Ectodermal cell (in vitro differentiated cells): ENCODE measurements at regions not wholly inside any gene's neighbourhood (a gene's known extent, or its start where the extent isn't known, plus 50 kb on each side); places are given as distances from the start of the nearest gene placed in this dataset.
A peak's percentile ranks its signal among the peaks of the same experiment; 100 is the strongest.

Experiments
- H3K27ac ChIP-seq: 2 replicates; pipeline ENCODE4 v1.7.0; 2013; ENCODE audit warnings: mild to moderate bottlenecking, low read depth, low read length; ENCODE audit not compliant: insufficient read depth, poor library complexity, severe bottlenecking
- H3K27me3 ChIP-seq: 2 replicates; pipeline ENCODE4 v1.7.0; 2013; ENCODE audit warnings: mild to moderate bottlenecking, low read length; ENCODE audit not compliant: insufficient read depth, control insufficient read depth, poor library complexity, severe bottlenecking
- H3K36me3 ChIP-seq: one replicate; pipeline ENCODE4 v1.7.0; 2013; ENCODE audit warnings: low read length; ENCODE audit not compliant: control insufficient read depth, insufficient read depth
- H3K4me1 ChIP-seq: one replicate; pipeline ENCODE4 v1.7.0; 2013; ENCODE audit warnings: low read length; ENCODE audit not compliant: control insufficient read depth, insufficient read depth
- H3K4me3 ChIP-seq: 2 replicates; pipeline ENCODE4 v1.7.0; 2013; ENCODE audit warnings: low read depth, low read length, control low read depth; ENCODE audit not compliant: insufficient read depth
- H3K9me3 ChIP-seq: 2 replicates; pipeline ENCODE4 v1.7.0; 2013; ENCODE audit warnings: mild to moderate bottlenecking, low read length, moderate library complexity; ENCODE audit not compliant: control insufficient read depth
- WGBS, 2 experiments: methylation state at CpG; one replicate each; pipeline ENCODE4 v1.1.7; 2013; ENCODE audit warnings: missing lambda C conversion rate in 2 of 2; 5-methylcytosine and 5-hydroxymethylcytosine counted together

- Histone ChIP-seq H3K9me3 (no peaks in the 10 kb centered on the region), H3K4me3 (no peak overlapping the region), H3K36me3 (peaks cover 3% of the 10 kb centered on the region), H3K4me1 (peaks cover 62% of the 10 kb centered on the region), H3K27me3 (no peaks in the 10 kb centered on the region), H3K27ac (peak overlapping the region; percentile 9)
- WGBS, 2 experiments, result 89 to 93% methylated on average over 17 of the region's 17 CpGs
Measured at GRCh38 chr12:124510301-124510970, 57.0 kb downstream of the NCOR2 start.

- Histone ChIP-seq H3K27ac (peak overlapping the region; percentile 9), H3K4me3 (no peak overlapping the region), H3K36me3 (peaks cover 3% of the 10 kb centered on the region), H3K4me1 (peaks cover 69% of the 10 kb centered on the region), H3K9me3 (no peaks in the 10 kb centered on the region), H3K27me3 (no peaks in the 10 kb centered on the region)
- WGBS, 2 experiments, result 59 to 62% methylated on average over 16 of the region's 16 CpGs
Measured at GRCh38 chr12:124509676-124510300, 57.6 kb downstream of the NCOR2 start.

GRCh38 chr12:124509300-124509675 lies 58.1 kb downstream of the NCOR2 start:
- WGBS, 2 experiments, result 94 to 95% methylated on average over 1 of the region's 1 CpG
- H3K4me1 ChIP-seq, result peaks cover 74% of the 10 kb centered on the region
- H3K36me3 ChIP-seq, result peaks cover 3% of the 10 kb centered on the region
- no peak overlapping the region for H3K27ac ChIP-seq
- H3K4me3 ChIP-seq, result no peak overlapping the region
- no peaks in the 10 kb centered on the region for H3K9me3 ChIP-seq
- H3K27me3 ChIP-seq, result no peaks in the 10 kb centered on the region

- H3K27me3 ChIP-seq, result no peaks in the 10 kb centered on the region
- peaks cover 3% of the 10 kb centered on the region for H3K36me3 ChIP-seq
- no peaks in the 10 kb centered on the region for H3K9me3 ChIP-seq
- no peak overlapping the region for H3K4me3 ChIP-seq
- 88 to 92% methylated on average over 21 of the region's 21 CpGs for WGBS, 2 experiments
- peaks cover 77% of the 10 kb centered on the region for H3K4me1 ChIP-seq
- peak overlapping the region; percentile 65 for H3K27ac ChIP-seq
Measured at GRCh38 chr12:124508381-124509079, 58.9 kb downstream of the NCOR2 start.

GRCh38 chr12:124507188-124508109 lies 60.0 kb downstream of the NCOR2 start:
- 88 to 90% methylated on average over 26 of the region's 26 CpGs for WGBS, 2 experiments
- H3K4me1 ChIP-seq, result peaks cover 70% of the 10 kb centered on the region
- peak overlapping the region; percentile 65 for H3K27ac ChIP-seq
- no peaks in the 10 kb centered on the region for H3K27me3 ChIP-seq
- H3K4me3 ChIP-seq, result no peak overlapping the region
- no peaks in the 10 kb centered on the region for H3K9me3 ChIP-seq
- H3K36me3 ChIP-seq, result peaks cover 3% of the 10 kb centered on the region

- WGBS, 2 experiments, result 85 to 87% methylated on average over 8 of the region's 8 CpGs
- H3K36me3 ChIP-seq, result no peaks in the 10 kb centered on the region
- H3K4me1 ChIP-seq, result peaks cover 68% of the 10 kb centered on the region
- no peak overlapping the region for H3K4me3 ChIP-seq
- H3K27ac ChIP-seq, result no peak overlapping the region
- H3K9me3 ChIP-seq, result no peaks in the 10 kb centered on the region
- no peaks in the 10 kb centered on the region for H3K27me3 ChIP-seq
Measured at GRCh38 chr12:124506832-124507153, 60.6 kb downstream of the NCOR2 start.

GRCh38 chr12:124506145-124506831 lies 61.1 kb downstream of the NCOR2 start:
- no peaks in the 10 kb centered on the region for H3K27me3 ChIP-seq
- WGBS, 2 experiments, result 84 to 85% methylated on average over 30 of the region's 30 CpGs
- no peak overlapping the region for H3K27ac ChIP-seq
- H3K4me1 ChIP-seq, result peaks cover 73% of the 10 kb centered on the region
- H3K9me3 ChIP-seq, result no peaks in the 10 kb centered on the region
- no peaks in the 10 kb centered on the region for H3K36me3 ChIP-seq
- H3K4me3 ChIP-seq, result no peak overlapping the region

- H3K4me1 ChIP-seq, result peaks cover 76% of the 10 kb centered on the region
- no peaks in the 10 kb centered on the region for H3K9me3 ChIP-seq
- no peaks in the 10 kb centered on the region for H3K36me3 ChIP-seq
- H3K27ac ChIP-seq, result peak overlapping the region; percentile 47
- WGBS, 2 experiments, result 80 to 82% methylated on average over 22 of the region's 22 CpGs
- no peaks in the 10 kb centered on the region for H3K27me3 ChIP-seq
- H3K4me3 ChIP-seq, result no peak overlapping the region
Measured at GRCh38 chr12:124505001-124505818, 62.2 kb downstream of the NCOR2 start.
